ENCODE measurements at regions not wholly inside any gene's neighbourhood (a gene's known extent, or its start where the extent isn't known, plus 50 kb on each side); places are given as distances from the start of the nearest gene placed in this dataset.
"Not testable (repeated sequence)": the region's sequence is repeated elsewhere in the genome, so short reads cannot be mapped to it uniquely, and the experiment has no call there.

DNA sequence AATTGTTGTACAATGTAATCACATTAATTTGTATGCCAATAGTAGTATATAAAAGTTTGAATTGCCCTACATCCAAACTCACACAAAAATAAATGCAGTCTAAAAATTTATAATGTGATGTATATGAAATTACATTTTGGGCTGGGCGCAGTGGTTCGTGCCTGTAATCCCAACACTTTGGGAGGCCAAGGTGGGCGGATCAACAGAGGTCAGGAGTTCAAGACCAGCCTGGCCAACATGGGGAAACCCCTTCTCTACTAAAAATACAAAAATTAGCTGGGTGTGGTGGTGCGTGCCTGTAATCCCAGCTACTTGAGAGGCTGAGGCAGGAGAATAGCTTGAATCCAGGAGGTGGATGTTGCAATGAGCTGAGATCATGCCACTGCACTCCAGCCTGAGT, 503.6 kb upstream of the TPTE start:
- TF ChIP-seq ZNF274 (IDR thresholded peaks at IDR 0.05; ENCODE audit: low read depth, low read length); SUZ12 (IDR thresholded peaks at IDR 0.05; ENCODE audit: extremely low read depth, insufficient read depth, insufficient read length): not testable (repeated sequence)
